ENCODE measurements at regions not wholly inside any gene's neighbourhood (a gene's known extent, or its start where the extent isn't known, plus 50 kb on each side); places are given as distances from the start of the nearest gene placed in this dataset.

DNA sequence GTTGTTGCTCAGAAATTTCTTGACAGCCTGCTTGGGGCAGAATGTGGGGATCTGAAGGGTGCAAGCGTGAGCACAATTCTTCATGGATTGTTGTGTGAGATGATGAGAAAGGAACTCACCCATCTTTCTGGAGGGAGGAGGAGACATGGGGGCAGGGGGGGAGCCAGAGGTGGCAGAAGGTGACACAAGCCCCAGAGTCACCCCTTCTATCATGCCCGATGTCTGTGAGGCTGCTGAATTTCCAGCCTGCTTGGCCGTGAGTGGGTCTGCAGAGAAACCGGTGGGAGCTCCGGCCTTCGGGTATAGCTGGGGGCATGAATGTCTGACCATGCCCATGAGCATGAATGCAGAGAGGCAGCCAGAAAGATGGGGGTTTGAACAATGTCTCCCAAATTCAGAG, 870.7 kb downstream of the TBC1D22A start:
- TF ChIP-seq POLR2A (IDR thresholded peaks at IDR 0.05) = no peak
- TF ChIP-seq, protein P1, sequence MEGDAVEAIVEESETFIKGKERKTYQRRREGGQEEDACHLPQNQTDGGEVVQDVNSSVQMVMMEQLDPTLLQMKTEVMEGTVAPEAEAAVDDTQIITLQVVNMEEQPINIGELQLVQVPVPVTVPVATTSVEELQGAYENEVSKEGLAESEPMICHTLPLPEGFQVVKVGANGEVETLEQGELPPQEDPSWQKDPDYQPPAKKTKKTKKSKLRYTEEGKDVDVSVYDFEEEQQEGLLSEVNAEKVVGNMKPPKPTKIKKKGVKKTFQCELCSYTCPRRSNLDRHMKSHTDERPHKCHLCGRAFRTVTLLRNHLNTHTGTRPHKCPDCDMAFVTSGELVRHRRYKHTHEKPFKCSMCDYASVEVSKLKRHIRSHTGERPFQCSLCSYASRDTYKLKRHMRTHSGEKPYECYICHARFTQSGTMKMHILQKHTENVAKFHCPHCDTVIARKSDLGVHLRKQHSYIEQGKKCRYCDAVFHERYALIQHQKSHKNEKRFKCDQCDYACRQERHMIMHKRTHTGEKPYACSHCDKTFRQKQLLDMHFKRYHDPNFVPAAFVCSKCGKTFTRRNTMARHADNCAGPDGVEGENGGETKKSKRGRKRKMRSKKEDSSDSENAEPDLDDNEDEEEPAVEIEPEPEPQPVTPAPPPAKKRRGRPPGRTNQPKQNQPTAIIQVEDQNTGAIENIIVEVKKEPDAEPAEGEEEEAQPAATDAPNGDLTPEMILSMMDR (IDR thresholded peaks at IDR 0.05) = no peak

All from tibial nerve (tissue), 3 donors.